ENCODE measurements at regions not wholly inside any gene's neighbourhood (a gene's known extent, or its start where the extent isn't known, plus 50 kb on each side); places are given as distances from the start of the nearest gene placed in this dataset.

- Histone ChIP-seq H2AFZ (ENCODE audit: control insufficient read depth, low read length) (no peak overlapping the region), H3K79me2 (ENCODE audit: control insufficient read depth, insufficient read depth, low read length) (no peaks in the 10 kb centered on the region), H4K20me1 (ENCODE audit: control insufficient read depth, extremely low read depth, insufficient read depth, low read length) (no peaks in the 10 kb centered on the region), H3K4me2 (ENCODE audit: control insufficient read depth, extremely low read depth, insufficient read depth, low read depth, low read length) (no peak overlapping the region), H3K9me3 (ENCODE audit: control insufficient read depth, low read depth, low read length) (peaks cover 7% of the 10 kb centered on the region), H3K9ac (ENCODE audit: control insufficient read depth, extremely low read depth, insufficient read depth, low read length) (no peak overlapping the region), H3K27ac (ENCODE audit: control insufficient read depth, insufficient read depth, low read length) (no peak overlapping the region), H3K27me3 (ENCODE audit: control insufficient read depth, extremely low read depth, insufficient read depth, low read length) (no peaks in the 10 kb centered on the region), H3K4me1 (ENCODE audit: control insufficient read depth, extremely low read depth, insufficient read depth, low read length) (no peaks in the 10 kb centered on the region), H3K9me1 (ENCODE audit: control insufficient read depth, extremely low read depth, insufficient read depth, low read length) (no peaks in the 10 kb centered on the region), H3K4me3 (ENCODE audit: control insufficient read depth in 2 of 3, extremely low read depth in 1 of 3, insufficient read depth in 2 of 3, low read depth in 1 of 3, low read length in 3 of 3) (no peak overlapping the region), H3K36me3 (ENCODE audit: control insufficient read depth in 2 of 2, extremely low read depth in 1 of 2, insufficient read depth in 2 of 2, low read length in 2 of 2) (no peaks in the 10 kb centered on the region)
- FAIRE-seq (no peak), DNase-seq (ENCODE audit: low read depth, low spot score) (no peak)
- dilution Hi-C loops (cut with MboI; ENCODE audit: extremely low pct_ligation_motif_present, low sequenced_read_pairs): no loop called here
- TF ChIP-seq CTCF (optimal IDR thresholded peaks at IDR 0.05 in 1 of 3, IDR thresholded peaks at IDR 0.05 in 1 of 3, conservative IDR thresholded peaks at IDR 0.05 in 1 of 3; ENCODE audit: extremely low read depth in 1 of 3, insufficient read depth in 2 of 3, low read length in 3 of 3) (no peak), EZH2 (IDR thresholded peaks at IDR 0.05; ENCODE audit: low read length) (no peak)
Observed at GRCh38 chr19:31639306-31639705, 290.1 kb upstream of the TSHZ3 start.

- no peaks in the 10 kb centered on the region for H3K79me2 ChIP-seq (ENCODE audit: control insufficient read depth, insufficient read depth, low read length)
- H3K27me3 ChIP-seq (ENCODE audit: control insufficient read depth, extremely low read depth, insufficient read depth, low read length): no peaks in the 10 kb centered on the region
- H4K20me1 ChIP-seq (ENCODE audit: control insufficient read depth, extremely low read depth, insufficient read depth, low read length): no peaks in the 10 kb centered on the region
- peaks cover 7% of the 10 kb centered on the region for H3K9me3 ChIP-seq (ENCODE audit: control insufficient read depth, low read depth, low read length)
- no peaks in the 10 kb centered on the region for H3K36me3 ChIP-seq (ENCODE audit: control insufficient read depth in 2 of 2, extremely low read depth in 1 of 2, insufficient read depth in 2 of 2, low read length in 2 of 2)
- H3K27ac ChIP-seq (ENCODE audit: control insufficient read depth, insufficient read depth, low read length): no peak overlapping the region
- H3K4me1 ChIP-seq (ENCODE audit: control insufficient read depth, extremely low read depth, insufficient read depth, low read length): no peaks in the 10 kb centered on the region
- dilution Hi-C loops (cut with MboI; ENCODE audit: extremely low pct_ligation_motif_present, low sequenced_read_pairs): no loop called here
- no peak for FAIRE-seq
- no peaks in the 10 kb centered on the region for H3K9me1 ChIP-seq (ENCODE audit: control insufficient read depth, extremely low read depth, insufficient read depth, low read length)
- H2AFZ ChIP-seq (ENCODE audit: control insufficient read depth, low read length): no peak overlapping the region
- no peak overlapping the region for H3K4me3 ChIP-seq (ENCODE audit: control insufficient read depth in 2 of 3, extremely low read depth in 1 of 3, insufficient read depth in 2 of 3, low read depth in 1 of 3, low read length in 3 of 3)
- no peak for DNase-seq (ENCODE audit: low read depth, low spot score)
- no peak overlapping the region for H3K4me2 ChIP-seq (ENCODE audit: control insufficient read depth, extremely low read depth, insufficient read depth, low read depth, low read length)
- no peak for TF ChIP-seq CTCF (optimal IDR thresholded peaks at IDR 0.05 in 1 of 3, IDR thresholded peaks at IDR 0.05 in 1 of 3, conservative IDR thresholded peaks at IDR 0.05 in 1 of 3; ENCODE audit: extremely low read depth in 1 of 3, insufficient read depth in 2 of 3, low read length in 3 of 3)
- no peak for TF ChIP-seq EZH2 (IDR thresholded peaks at IDR 0.05; ENCODE audit: low read length)
- no peak overlapping the region for H3K9ac ChIP-seq (ENCODE audit: control insufficient read depth, extremely low read depth, insufficient read depth, low read length)
Observed at GRCh38 chr19:31641591-31641990, 292.4 kb upstream of the TSHZ3 start.

Measured in keratinocyte (primary cell).